Natural killer cell (primary cell): ENCODE measurements at regions not wholly inside any gene's neighbourhood (a gene's known extent, or its start where the extent isn't known, plus 50 kb on each side); places are given as distances from the start of the nearest gene placed in this dataset.
"Not testable (repeated sequence)": the region's sequence is repeated elsewhere in the genome, so short reads cannot be mapped to it uniquely, and the experiment has no call there.

ENCODE experiments used
- ATAC-seq, 3 donors: fragments of 150-1000 bp in 2 of 3; fragments of 200-7000 bp in 1 of 3; cut with Tn5 transposase; 1 replicate in 1 of 3; 2 replicates in 2 of 3; pipeline ENCODE4 v1.10.0; 2021; ENCODE audit warnings: mild to moderate bottlenecking in 2 of 3, moderate library complexity in 2 of 3
- DNase-seq, 2 donors: peaks; one replicate each; pipeline versions ENCODE4 v3.0.0 to v3.0.0-alpha.2; 2013 to 2021; ENCODE audit warnings: mixed read lengths in 1 of 2
- H3K27ac ChIP-seq: one replicate; pipeline ENCODE4 v1.5.1; 2013; ENCODE audit warnings: mild to moderate bottlenecking, low read length
- H3K27me3 ChIP-seq: one replicate; pipeline ENCODE4 v1.6.1; 2013; ENCODE audit warnings: low read length; ENCODE audit not compliant: control insufficient read depth, insufficient read depth
- H3K36me3 ChIP-seq: one replicate; pipeline ENCODE4 v1.6.1; 2013; ENCODE audit warnings: low read length; ENCODE audit not compliant: control insufficient read depth, insufficient read depth
- H3K4me1 ChIP-seq: one replicate; pipeline ENCODE4 v1.6.1; 2013; ENCODE audit warnings: low read length; ENCODE audit not compliant: control insufficient read depth, insufficient read depth
- H3K4me3 ChIP-seq: one replicate; pipeline ENCODE4 v1.5.1; 2013; ENCODE audit warnings: low read length
- H3K9me3 ChIP-seq: one replicate; pipeline ENCODE4 v1.6.1; 2013; ENCODE audit warnings: low read length; ENCODE audit not compliant: control insufficient read depth, insufficient read depth
- H3K27ac Mint-ChIP-seq, 2 donors: one replicate each; pipeline ENCODE4 v1.8.0; 2022; ENCODE audit warnings: mild to moderate bottlenecking in 2 of 2, mixed read lengths in 2 of 2, moderate library complexity in 1 of 2
- H3K27me3 Mint-ChIP-seq, 2 donors: one replicate each; pipeline ENCODE4 v1.8.0; 2022; ENCODE audit warnings: low read depth in 2 of 2, mixed read lengths in 2 of 2
- H3K36me3 Mint-ChIP-seq: one replicate; pipeline ENCODE4 v1.8.0; 2022; ENCODE audit warnings: mixed read lengths
- H3K4me1 Mint-ChIP-seq, 2 donors: one replicate each; pipeline ENCODE4 v1.8.0; 2022; ENCODE audit warnings: mixed read lengths in 2 of 2
- H3K4me3 Mint-ChIP-seq: one replicate; pipeline ENCODE4 v1.8.0; 2022; ENCODE audit warnings: mild to moderate bottlenecking, moderate library complexity, mixed read lengths
- H3K9me3 Mint-ChIP-seq, 2 donors: one replicate each; pipeline ENCODE4 v1.8.0; 2022; ENCODE audit warnings: mixed read lengths in 2 of 2
- CTCF ChIP-seq: fragments of 200-600 bp; IDR thresholded peaks from one replicate; pipeline ENCODE4 v1.8.0; 2022; ENCODE audit warnings: antibody characterized with exemption
- WGBS: methylation state at CpG from one replicate; pipeline ENCODE4 v1.1.7; 2013; ENCODE audit warnings: missing lambda C conversion rate; ENCODE audit not compliant: insufficient coverage; 5-methylcytosine and 5-hydroxymethylcytosine counted together
- intact Hi-C: fragments of 100-400 bp; cut with micrococcal nuclease; formaldehyde crosslinking; loops from one replicate; pipeline ENCODE4 v1.14.2; 2022

GRCh38 chr3:145313751-145314150 lies 847.2 kb downstream of the PLOD2 start:
- peaks cover 6% of the 10 kb centered on the region for H3K36me3 Mint-ChIP-seq
- peaks cover 3% of the 10 kb centered on the region for H3K9me3 ChIP-seq
- H3K4me1 ChIP-seq: no peaks in the 10 kb centered on the region
- TF ChIP-seq CTCF: no peak
- no peaks in the 10 kb centered on the region for H3K4me1 Mint-ChIP-seq
- H3K4me3 ChIP-seq: no peak overlapping the region
- no peak for ATAC-seq
- 100% methylated on average over 1 of the region's 2 CpGs for WGBS
- H3K27me3 Mint-ChIP-seq: no peaks in the 10 kb centered on the region
- DNase-seq: no peak
- H3K4me3 Mint-ChIP-seq: no peak overlapping the region
- peaks cover 16 to 26% of the 10 kb centered on the region in 2 donors for H3K9me3 Mint-ChIP-seq
- intact Hi-C loops: no loop called here
- H3K27ac Mint-ChIP-seq: no peak overlapping the region
- H3K27ac ChIP-seq: no peak overlapping the region
- no peaks in the 10 kb centered on the region for H3K27me3 ChIP-seq
- H3K36me3 ChIP-seq: no peaks in the 10 kb centered on the region

- H3K27me3 Mint-ChIP-seq, ATAC-seq, intact Hi-C loops, H3K27me3 ChIP-seq, H3K4me3 ChIP-seq, H3K4me1 ChIP-seq, H3K4me3 Mint-ChIP-seq, H3K27ac ChIP-seq, H3K36me3 Mint-ChIP-seq, H3K4me1 Mint-ChIP-seq, DNase-seq, H3K9me3 ChIP-seq, H3K36me3 ChIP-seq, H3K27ac Mint-ChIP-seq: not testable (repeated sequence)
- 79% methylated on average over 3 of the region's 4 CpGs for WGBS
- peaks cover 15 to 24% of the 10 kb centered on the region in 2 donors for H3K9me3 Mint-ChIP-seq
Measured at GRCh38 chr3:145316253-145316652, 844.7 kb downstream of the PLOD2 start.

- no peaks in the 10 kb centered on the region for H3K4me1 ChIP-seq
- Mint-ChIP-seq H3K27me3 (no peaks in the 10 kb centered on the region), H3K4me1 (no peaks in the 10 kb centered on the region), H3K4me3 (no peak overlapping the region), H3K27ac (no peak overlapping the region), H3K36me3 (no peaks in the 10 kb centered on the region), H3K9me3 (peaks cover 6 to 13% of the 10 kb centered on the region in 2 donors)
- H3K4me3 ChIP-seq: no peak overlapping the region
- no CpG with 5 or more reads among the region's 1 CpG for WGBS
- intact Hi-C loops: no loop called here
- H3K27me3 ChIP-seq: no peaks in the 10 kb centered on the region
- H3K27ac ChIP-seq: no peak overlapping the region
- no peaks in the 10 kb centered on the region for H3K36me3 ChIP-seq
- no peak for TF ChIP-seq CTCF
- ATAC-seq (no peak), DNase-seq (no peak)
- no peaks in the 10 kb centered on the region for H3K9me3 ChIP-seq
Measured at GRCh38 chr3:145326666-145327065, 834.3 kb downstream of the PLOD2 start.

- H3K4me1 Mint-ChIP-seq, H3K4me3 ChIP-seq, H3K27ac ChIP-seq, H3K36me3 ChIP-seq, H3K4me3 Mint-ChIP-seq, H3K9me3 ChIP-seq, DNase-seq, H3K4me1 ChIP-seq, H3K36me3 Mint-ChIP-seq, H3K27ac Mint-ChIP-seq, intact Hi-C loops, ATAC-seq, H3K27me3 ChIP-seq, H3K27me3 Mint-ChIP-seq: not testable (repeated sequence)
- peaks cover 0 to 13% of the 10 kb centered on the region in 2 donors for H3K9me3 Mint-ChIP-seq
- 92% methylated on average over 31 of the region's 31 CpGs for WGBS
Measured at GRCh38 chr3:145333427-145333826, 827.6 kb downstream of the PLOD2 start.

- H3K4me1 ChIP-seq: no peaks in the 10 kb centered on the region
- DNase-seq (no peak), ATAC-seq (no peak)
- H3K27ac ChIP-seq: no peak overlapping the region
- H3K27me3 ChIP-seq: no peaks in the 10 kb centered on the region
- no peak overlapping the region for H3K4me3 ChIP-seq
- Mint-ChIP-seq H3K27me3 (no peaks in the 10 kb centered on the region), H3K9me3 (peaks cover 0 to 13% of the 10 kb centered on the region in 2 donors), H3K36me3 (no peaks in the 10 kb centered on the region), H3K27ac (no peak overlapping the region), H3K4me3 (no peak overlapping the region), H3K4me1 (no peaks in the 10 kb centered on the region)
- H3K36me3 ChIP-seq: no peaks in the 10 kb centered on the region
- intact Hi-C loops: no loop called here
- no peaks in the 10 kb centered on the region for H3K9me3 ChIP-seq
- no peak for TF ChIP-seq CTCF
- 85% methylated on average over 13 of the region's 13 CpGs for WGBS
Measured at GRCh38 chr3:145333931-145334330, 827.1 kb downstream of the PLOD2 start.
